IMR-90 (cell line): ENCODE measurements at regions not wholly inside any gene's neighbourhood (a gene's known extent, or its start where the extent isn't known, plus 50 kb on each side); places are given as distances from the start of the nearest gene placed in this dataset.

ENCODE experiments used
- ATAC-seq: fragments of 200-7000 bp; cut with Tn5 transposase; 2 replicates; pipeline ENCODE4 v1.9.1; 2020; ENCODE audit warnings: low read depth, mild to moderate bottlenecking, moderate library complexity
- BruUV-seq: library from RNA; stranded (reverse); fragments of 400-500 nt; replicated peaks from 2 replicates; lab custom pipeline; 2021; lab: Mats Ljungman, UMichigan
- CTCF ChIA-PET: fragments of 300-600 bp; formaldehyde crosslinking; extraction: SDS; loops from one replicate; lab custom pipeline; 2021; ENCODE audit warnings: antibody characterized with exemption; lab: Yijun Ruan, JAX
- POLR2A ChIA-PET: fragments of 300-600 bp; sonication (Branson Sonifier 250); formaldehyde crosslinking; loops from one replicate; lab custom pipeline; 2022; ENCODE audit warnings: antibody characterized with exemption; ENCODE audit not compliant: unreplicated experiment; lab: Charles Lee
- DNase-seq: peaks from one replicate; pipeline ENCODE4 v3.0.0; 2013
- H2AFZ ChIP-seq: replicated peaks from 2 replicates; pipeline ENCODE3; 2013; ENCODE audit warnings: low read length, mild to moderate bottlenecking; ENCODE audit not compliant: poor library complexity
- H2AK5ac ChIP-seq: 2 replicates; pipeline ENCODE4 v1.6.1; 2013; ENCODE audit warnings: low read depth, low read length, inconsistent platforms
- H2AK9ac ChIP-seq: replicated peaks from 2 replicates; pipeline ENCODE3; 2013; ENCODE audit warnings: mild to moderate bottlenecking, low read depth, low read length, moderate library complexity; ENCODE audit not compliant: poor library complexity
- H2BK120ac ChIP-seq: 2 replicates; pipeline ENCODE4 v1.6.1; 2013; ENCODE audit warnings: low read depth, low read length, inconsistent platforms
- H2BK15ac ChIP-seq: 3 replicates; pipeline ENCODE4 v1.6.1; 2013; ENCODE audit warnings: low read depth, low read length, inconsistent platforms
- H2BK20ac ChIP-seq: 2 replicates; pipeline ENCODE4 v1.6.1; 2013; ENCODE audit warnings: low read depth, mild to moderate bottlenecking, inconsistent platforms, low read length, moderate library complexity
- H2BK5ac ChIP-seq: 2 replicates; pipeline ENCODE4 v1.6.1; 2013; ENCODE audit warnings: mild to moderate bottlenecking, low read depth, low read length, inconsistent platforms; ENCODE audit not compliant: poor library complexity, severe bottlenecking
- H3K14ac ChIP-seq: replicated peaks from 2 replicates; pipeline ENCODE4 v1.6.1; 2013; ENCODE audit warnings: low read depth, low read length, inconsistent platforms
- H3K18ac ChIP-seq: 2 replicates; pipeline ENCODE4 v1.6.1; 2013; ENCODE audit warnings: low read depth, low read length, control low read depth
- H3K23ac ChIP-seq: 2 replicates; pipeline ENCODE4 v1.6.1; 2013; ENCODE audit warnings: low read depth, low read length, inconsistent platforms
- H3K27ac ChIP-seq: 2 replicates; pipeline ENCODE4 v1.5.1; 2013; ENCODE audit warnings: mild to moderate bottlenecking, control low read depth, low read length; ENCODE audit not compliant: insufficient read depth
- H3K27me3 ChIP-seq: 2 replicates; pipeline ENCODE4 v1.6.1; 2013; ENCODE audit warnings: low read length; ENCODE audit not compliant: control insufficient read depth, insufficient read depth
- H3K36me3 ChIP-seq: 2 replicates; pipeline ENCODE4 v1.6.1; 2013; ENCODE audit warnings: low read length, mixed read lengths; ENCODE audit not compliant: control insufficient read depth, insufficient read depth
- H3K4ac ChIP-seq: 2 replicates; pipeline ENCODE4 v1.6.1; 2013; ENCODE audit warnings: low read depth, low read length, inconsistent platforms
- H3K4me1 ChIP-seq: 2 replicates; pipeline ENCODE4 v1.6.1; 2013; ENCODE audit warnings: low read length, mixed read lengths; ENCODE audit not compliant: control insufficient read depth, insufficient read depth
- H3K4me2 ChIP-seq: 2 replicates; pipeline ENCODE4 v1.6.1; 2013; ENCODE audit warnings: low read depth, mild to moderate bottlenecking, control low read depth, low read length, moderate library complexity
- H3K4me3 ChIP-seq: 2 replicates; pipeline ENCODE4 v1.5.1; 2013; ENCODE audit warnings: low read depth, mild to moderate bottlenecking, control low read depth, low read length, moderate library complexity; ENCODE audit not compliant: insufficient read depth
- H3K56ac ChIP-seq: 2 replicates; pipeline ENCODE4 v1.6.1; 2013; ENCODE audit warnings: low read length, inconsistent platforms; ENCODE audit not compliant: insufficient read depth; ENCODE audit errors: extremely low read depth
- H3K79me1 ChIP-seq, 2 experiments: 2 replicates each; pipeline ENCODE4 v1.6.1; 2013; ENCODE audit warnings: low read length in 2 of 2, inconsistent platforms in 1 of 2, low read depth in 1 of 2
- H3K9ac ChIP-seq: 2 replicates; pipeline ENCODE4 v1.6.1; 2013; ENCODE audit warnings: low read depth, low read length, control low read depth
- H3K9me1 ChIP-seq: 2 replicates; pipeline ENCODE4 v1.6.1; 2013; ENCODE audit warnings: low read length, inconsistent platforms; ENCODE audit not compliant: insufficient read depth
- H3K9me3 ChIP-seq: 2 replicates; pipeline ENCODE4 v1.6.1; 2013; ENCODE audit warnings: low read length; ENCODE audit not compliant: control insufficient read depth, insufficient read depth
- H4K20me1 ChIP-seq: 2 replicates; pipeline ENCODE4 v1.6.1; 2013; ENCODE audit warnings: low read length, inconsistent platforms; ENCODE audit not compliant: insufficient read depth
- H4K5ac ChIP-seq: 2 replicates; pipeline ENCODE4 v1.6.1; 2013; ENCODE audit warnings: mild to moderate bottlenecking, low read depth, low read length, control low read depth
- H4K8ac ChIP-seq, 2 experiments: 2 replicates each; pipeline ENCODE4 v1.6.1; 2013; ENCODE audit warnings: low read depth in 2 of 2, low read length in 2 of 2, control low read depth in 1 of 2, inconsistent platforms in 1 of 2
- H4K91ac ChIP-seq: 2 replicates; pipeline ENCODE4 v1.6.1; 2013; ENCODE audit warnings: low read depth, low read length, inconsistent platforms; ENCODE audit not compliant: insufficient read depth
- BHLHE40 ChIP-seq: fragments of 150-350 bp; IDR thresholded peaks from 2 replicates; pipeline ENCODE4 v1.6.1; 2016; ENCODE audit warnings: mild to moderate bottlenecking, low read depth, low read length
- CEBPB ChIP-seq: IDR thresholded peaks from 2 replicates; pipeline ENCODE4 v1.6.1; 2012; ENCODE audit warnings: low read depth, low read length, improper control_type of control experiment
- CHD1 ChIP-seq: IDR thresholded peaks from 2 replicates; pipeline ENCODE4 v1.6.1; 2012; ENCODE audit warnings: low read depth, low read length, improper control_type of control experiment
- FOS ChIP-seq: fragments of 150-350 bp; IDR thresholded peaks from 2 replicates; pipeline ENCODE4 v1.6.1; 2016; ENCODE audit warnings: low read depth, low read length
- MAFK ChIP-seq: IDR thresholded peaks from 2 replicates; pipeline ENCODE4 v1.6.1; 2012; ENCODE audit warnings: low read depth, low read length, improper control_type of control experiment
- MAZ ChIP-seq: IDR thresholded peaks from 2 replicates; pipeline ENCODE4 v1.6.1; 2012; ENCODE audit warnings: low read depth, mild to moderate bottlenecking, low read length, improper control_type of control experiment, moderate library complexity, borderline replicate concordance
- MXI1 ChIP-seq: IDR thresholded peaks from 2 replicates; pipeline ENCODE4 v1.6.1; 2012; ENCODE audit warnings: low read depth, mild to moderate bottlenecking, low read length, moderate library complexity, borderline replicate concordance
- NFE2L2 ChIP-seq: fragments of 150-350 bp; IDR thresholded peaks from 2 replicates; pipeline ENCODE4 v1.6.1; 2016; ENCODE audit warnings: low read depth, mild to moderate bottlenecking, low read length
- POLR2A ChIP-seq: IDR thresholded peaks from 2 replicates; pipeline ENCODE4 v1.6.1; 2012; ENCODE audit warnings: mild to moderate bottlenecking, low read depth, low read length
- RCOR1 ChIP-seq: IDR thresholded peaks from 2 replicates; pipeline ENCODE4 v1.6.1; 2012; ENCODE audit warnings: mild to moderate bottlenecking, low read length, improper control_type of control experiment; ENCODE audit not compliant: insufficient replicate concordance
- RFX5 ChIP-seq: IDR thresholded peaks from 2 replicates; pipeline ENCODE4 v1.8.0; 2012; ENCODE audit warnings: low read depth, mild to moderate bottlenecking, low read length, moderate library complexity
- SMC3 ChIP-seq: fragments of 150-350 bp; IDR thresholded peaks from 2 replicates; pipeline ENCODE4 v1.6.1; 2016; ENCODE audit warnings: low read depth, mild to moderate bottlenecking, antibody characterized with exemption, low read length, moderate library complexity
- WGBS, 2 experiments: methylation state at CpG; one replicate each; pipeline versions ENCODE4 v1.1.5 to v1.1.7; 2013; ENCODE audit warnings: missing lambda C conversion rate in 2 of 2; ENCODE audit not compliant: insufficient read length in 1 of 2; ENCODE audit errors: extremely low coverage in 2 of 2; 5-methylcytosine and 5-hydroxymethylcytosine counted together
- dilution Hi-C: fragments of 300-500 bp; cut with HindIII; formaldehyde crosslinking; loops from one replicate; pipeline ENCODE4 v1.14.3; 2018; ENCODE audit warnings: low sequenced_read_pairs; ENCODE audit not compliant: unreplicated experiment
- in situ Hi-C: fragments of 300-500 bp; cut with MboI; formaldehyde crosslinking; loops from 3 replicates; pipeline ENCODE4 v1.14.3; 2019; ENCODE audit warnings: low sequenced_read_pairs, inconsistent platforms, mixed read lengths
- intact Hi-C: fragments of 100-400 bp; cut with micrococcal nuclease; formaldehyde crosslinking; loops from 2 replicates; pipeline ENCODE4 v1.10.0; 2022
- TF ChIP-seq, protein P1 (sequence below): fragments of 150-350 bp; IDR thresholded peaks from 2 replicates; pipeline ENCODE4 v1.6.1; 2017; ENCODE audit warnings: mild to moderate bottlenecking, antibody characterized with exemption, low read length, low read depth
- TF ChIP-seq, protein P2 (sequence below): fragments of 150-350 bp; IDR thresholded peaks from 2 replicates; pipeline ENCODE4 v1.6.1; 2016; ENCODE audit warnings: low read depth, mild to moderate bottlenecking, low read length, moderate library complexity, borderline replicate concordance
- TF ChIP-seq, protein P3 (sequence below): conservative IDR thresholded peaks from 2 replicates; pipeline ENCODE4 v1.5.1; 2012; ENCODE audit warnings: mild to moderate bottlenecking, low read depth, low read length, improper control_type of control experiment

DNA sequence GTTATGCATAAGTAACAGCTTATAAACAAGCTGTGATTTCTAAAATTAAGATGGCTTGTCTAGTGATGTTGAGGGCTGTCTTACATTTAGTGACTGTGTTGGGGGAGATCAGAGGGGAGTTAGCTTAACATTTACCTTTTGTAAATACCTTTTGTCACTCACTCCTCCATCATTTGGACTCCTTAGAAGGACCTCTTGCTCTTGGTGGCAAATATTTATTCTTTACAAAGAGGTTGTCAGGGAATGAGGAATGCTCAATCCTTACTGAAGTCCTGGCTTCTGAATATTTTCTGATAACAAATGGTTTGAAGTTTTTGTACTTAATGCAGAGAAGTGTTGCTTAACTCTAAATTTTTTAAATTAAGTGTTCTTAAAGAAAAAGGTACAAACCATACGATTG lies 438.8 kb upstream of the FAM98A start:
- Histone ChIP-seq H4K91ac (no peak overlapping the region), H2AFZ (no peak overlapping the region), H3K9me3 (peaks cover 3% of the 10 kb centered on the region; the same call in 1 of the 2 replicates), H2BK15ac (no peak overlapping the region), H3K79me1 (no peaks in the 10 kb centered on the region), H2BK20ac (no peak overlapping the region), H2AK5ac (no peak overlapping the region), H3K4me2 (no peak overlapping the region), H2BK120ac (no peak overlapping the region), H3K4me3 (no peak overlapping the region), H2AK9ac (no peak overlapping the region), H3K23ac (no peak overlapping the region), H3K9me1 (no peaks in the 10 kb centered on the region), H3K27ac (no peak overlapping the region), H3K4me1 (no peaks in the 10 kb centered on the region), H3K4ac (no peak overlapping the region), H2BK5ac (no peak overlapping the region), H3K27me3 (no peaks in the 10 kb centered on the region), H3K56ac (no peak overlapping the region), H3K18ac (no peak overlapping the region), H3K9ac (no peak overlapping the region), H4K5ac (no peak overlapping the region), H4K8ac (no peak overlapping the region), H3K14ac (no peak overlapping the region), H3K36me3 (no peaks in the 10 kb centered on the region), H4K20me1 (no peaks in the 10 kb centered on the region)
- in situ Hi-C loops (no loop called here), intact Hi-C loops (no loop called here), dilution Hi-C loops (no loop called here)
- POLR2A ChIA-PET, result no interaction called here
- no TSS peak for BruUV-seq
- no peak for DNase-seq
- WGBS, 2 experiments, result no CpG with 5 or more reads among the region's 1 CpG
- CTCF ChIA-PET, result no interaction called here
- no peak for TF ChIP-seq MAZ
- no peak for TF ChIP-seq CHD1
- TF ChIP-seq, protein P1, sequence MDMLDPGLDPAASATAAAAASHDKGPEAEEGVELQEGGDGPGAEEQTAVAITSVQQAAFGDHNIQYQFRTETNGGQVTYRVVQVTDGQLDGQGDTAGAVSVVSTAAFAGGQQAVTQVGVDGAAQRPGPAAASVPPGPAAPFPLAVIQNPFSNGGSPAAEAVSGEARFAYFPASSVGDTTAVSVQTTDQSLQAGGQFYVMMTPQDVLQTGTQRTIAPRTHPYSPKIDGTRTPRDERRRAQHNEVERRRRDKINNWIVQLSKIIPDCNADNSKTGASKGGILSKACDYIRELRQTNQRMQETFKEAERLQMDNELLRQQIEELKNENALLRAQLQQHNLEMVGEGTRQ, result no peak
- TF ChIP-seq, protein P2, sequence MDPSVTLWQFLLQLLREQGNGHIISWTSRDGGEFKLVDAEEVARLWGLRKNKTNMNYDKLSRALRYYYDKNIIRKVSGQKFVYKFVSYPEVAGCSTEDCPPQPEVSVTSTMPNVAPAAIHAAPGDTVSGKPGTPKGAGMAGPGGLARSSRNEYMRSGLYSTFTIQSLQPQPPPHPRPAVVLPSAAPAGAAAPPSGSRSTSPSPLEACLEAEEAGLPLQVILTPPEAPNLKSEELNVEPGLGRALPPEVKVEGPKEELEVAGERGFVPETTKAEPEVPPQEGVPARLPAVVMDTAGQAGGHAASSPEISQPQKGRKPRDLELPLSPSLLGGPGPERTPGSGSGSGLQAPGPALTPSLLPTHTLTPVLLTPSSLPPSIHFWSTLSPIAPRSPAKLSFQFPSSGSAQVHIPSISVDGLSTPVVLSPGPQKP, result no peak
- no peak for TF ChIP-seq MXI1
- TF ChIP-seq SMC3, result no peak
- no peak for TF ChIP-seq MAFK
- TF ChIP-seq CEBPB, result no peak
- TF ChIP-seq RCOR1, result no peak
- TF ChIP-seq BHLHE40, result no peak
- TF ChIP-seq, protein P3, sequence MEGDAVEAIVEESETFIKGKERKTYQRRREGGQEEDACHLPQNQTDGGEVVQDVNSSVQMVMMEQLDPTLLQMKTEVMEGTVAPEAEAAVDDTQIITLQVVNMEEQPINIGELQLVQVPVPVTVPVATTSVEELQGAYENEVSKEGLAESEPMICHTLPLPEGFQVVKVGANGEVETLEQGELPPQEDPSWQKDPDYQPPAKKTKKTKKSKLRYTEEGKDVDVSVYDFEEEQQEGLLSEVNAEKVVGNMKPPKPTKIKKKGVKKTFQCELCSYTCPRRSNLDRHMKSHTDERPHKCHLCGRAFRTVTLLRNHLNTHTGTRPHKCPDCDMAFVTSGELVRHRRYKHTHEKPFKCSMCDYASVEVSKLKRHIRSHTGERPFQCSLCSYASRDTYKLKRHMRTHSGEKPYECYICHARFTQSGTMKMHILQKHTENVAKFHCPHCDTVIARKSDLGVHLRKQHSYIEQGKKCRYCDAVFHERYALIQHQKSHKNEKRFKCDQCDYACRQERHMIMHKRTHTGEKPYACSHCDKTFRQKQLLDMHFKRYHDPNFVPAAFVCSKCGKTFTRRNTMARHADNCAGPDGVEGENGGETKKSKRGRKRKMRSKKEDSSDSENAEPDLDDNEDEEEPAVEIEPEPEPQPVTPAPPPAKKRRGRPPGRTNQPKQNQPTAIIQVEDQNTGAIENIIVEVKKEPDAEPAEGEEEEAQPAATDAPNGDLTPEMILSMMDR, result no peak
- TF ChIP-seq FOS, result no peak
- TF ChIP-seq POLR2A, result no peak
- TF ChIP-seq RFX5, result no peak
- no peak for TF ChIP-seq NFE2L2
- no peak for ATAC-seq
